ENCODE measurements at regions not wholly inside any gene's neighbourhood (a gene's known extent, or its start where the extent isn't known, plus 50 kb on each side); places are given as distances from the start of the nearest gene placed in this dataset.

GRCh38 chr13:59442461-59442860, 721.3 kb downstream of the DIAPH3 start:
- no peak overlapping the region for H3K27ac ChIP-seq
- no peaks in the 10 kb centered on the region for H3K27me3 ChIP-seq
- WGBS, 4 donors, result 51 to 65% (median 57%) methylated on average over 4 of the region's 4 CpGs
- no peak overlapping the region for H3K4me3 ChIP-seq
- no peak for TF ChIP-seq POLR2A (IDR thresholded peaks at IDR 0.05)
- TF ChIP-seq, protein P1, sequence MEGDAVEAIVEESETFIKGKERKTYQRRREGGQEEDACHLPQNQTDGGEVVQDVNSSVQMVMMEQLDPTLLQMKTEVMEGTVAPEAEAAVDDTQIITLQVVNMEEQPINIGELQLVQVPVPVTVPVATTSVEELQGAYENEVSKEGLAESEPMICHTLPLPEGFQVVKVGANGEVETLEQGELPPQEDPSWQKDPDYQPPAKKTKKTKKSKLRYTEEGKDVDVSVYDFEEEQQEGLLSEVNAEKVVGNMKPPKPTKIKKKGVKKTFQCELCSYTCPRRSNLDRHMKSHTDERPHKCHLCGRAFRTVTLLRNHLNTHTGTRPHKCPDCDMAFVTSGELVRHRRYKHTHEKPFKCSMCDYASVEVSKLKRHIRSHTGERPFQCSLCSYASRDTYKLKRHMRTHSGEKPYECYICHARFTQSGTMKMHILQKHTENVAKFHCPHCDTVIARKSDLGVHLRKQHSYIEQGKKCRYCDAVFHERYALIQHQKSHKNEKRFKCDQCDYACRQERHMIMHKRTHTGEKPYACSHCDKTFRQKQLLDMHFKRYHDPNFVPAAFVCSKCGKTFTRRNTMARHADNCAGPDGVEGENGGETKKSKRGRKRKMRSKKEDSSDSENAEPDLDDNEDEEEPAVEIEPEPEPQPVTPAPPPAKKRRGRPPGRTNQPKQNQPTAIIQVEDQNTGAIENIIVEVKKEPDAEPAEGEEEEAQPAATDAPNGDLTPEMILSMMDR (IDR thresholded peaks at IDR 0.05), result no peak
- intact Hi-C loops (cut with DNase I), result loop anchor here in 1 of 10 donors (5.0 kb wide), 1 partner anchor 45 kb away; no protein-coding TSS in a partner anchor
- H3K4me1 ChIP-seq, result peaks cover 0 to 5% (median 0%) of the 10 kb centered on the region in 12 donors
- no peak for ATAC-seq
- DNase-seq, result no peak
- H3K9me3 ChIP-seq, result no peaks in the 10 kb centered on the region
- H3K36me3 ChIP-seq, result no peaks in the 10 kb centered on the region

GRCh38 chr13:59442944-59443486, 720.7 kb downstream of the DIAPH3 start:
- intact Hi-C loops (cut with DNase I), result loop anchor here in 1 of 10 donors (5.0 kb wide), 1 partner anchor 46 kb away; no protein-coding TSS in a partner anchor
- no peaks in the 10 kb centered on the region for H3K36me3 ChIP-seq

DNA sequence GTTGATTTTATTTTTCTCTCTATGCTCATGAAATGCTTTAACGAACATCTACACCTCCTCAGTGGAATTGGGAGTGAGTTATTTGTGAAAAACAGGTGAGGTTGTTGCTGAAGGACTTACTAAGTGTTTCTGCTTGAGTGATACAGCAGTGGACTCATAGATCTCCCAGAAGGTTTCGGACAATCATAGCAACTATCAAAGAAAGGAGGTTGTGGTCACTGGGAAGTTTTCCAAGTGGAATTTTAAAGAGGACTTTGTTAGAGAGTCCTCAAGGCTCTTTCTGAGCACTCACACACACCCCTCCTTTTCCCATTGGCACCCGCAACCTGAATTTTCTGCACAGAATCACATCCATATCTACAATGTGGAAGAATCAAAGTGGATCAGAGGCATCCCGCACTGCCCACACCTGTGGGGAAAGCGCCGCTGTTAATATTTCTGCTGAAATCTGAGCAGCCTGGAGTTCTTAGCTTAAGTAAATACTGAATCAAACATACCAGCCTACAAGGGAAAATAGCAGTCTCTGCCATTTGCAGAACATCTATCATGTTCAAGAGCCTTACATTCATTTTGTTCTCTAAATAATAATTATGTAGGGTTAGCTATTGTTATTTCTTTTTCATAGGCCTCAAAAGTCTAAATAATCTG, 719.4 kb downstream of the DIAPH3 start:
- Histone ChIP-seq H3K27ac (peak overlapping the region in 2 of 12 donors; percentile 35 to 49), H3K4me3 (no peak overlapping the region), H3K9me3 (no peaks in the 10 kb centered on the region), H3K27me3 (no peaks in the 10 kb centered on the region), H3K36me3 (no peaks in the 10 kb centered on the region), H3K4me1 (peaks cover 0 to 7% (median 0%) of the 10 kb centered on the region in 12 donors)
- TF ChIP-seq POLR2A (IDR thresholded peaks at IDR 0.05), result no peak
- TF ChIP-seq, protein P1 (IDR thresholded peaks at IDR 0.05), result no peak
- intact Hi-C loops (cut with DNase I), result loop anchor here in 1 of 10 donors (5.0 kb wide), 1 partner anchor 47 kb away; no protein-coding TSS in a partner anchor
- peak in 1 of 4 donors; percentile 26 for ATAC-seq
- WGBS, 4 donors, result 75 to 95% (median 77%) methylated on average over 6 of the region's 6 CpGs
- DNase-seq, result no peak

More at GRCh38 chr13:59442944-59443486, 720.7 kb downstream of the DIAPH3 start:
- ATAC-seq, result no peak
- no peaks in the 10 kb centered on the region for H3K27me3 ChIP-seq
- TF ChIP-seq, protein P1 (IDR thresholded peaks at IDR 0.05), result no peak
- TF ChIP-seq POLR2A (IDR thresholded peaks at IDR 0.05), result no peak
- WGBS, 4 donors, result 53 to 60% (median 57%) methylated on average over 6 of the region's 6 CpGs
- H3K27ac ChIP-seq, result no peak overlapping the region
- H3K4me3 ChIP-seq, result no peak overlapping the region
- peaks cover 0 to 7% (median 0%) of the 10 kb centered on the region in 12 donors for H3K4me1 ChIP-seq
- no peak for DNase-seq
- no peaks in the 10 kb centered on the region for H3K9me3 ChIP-seq

- H3K4me1 ChIP-seq, result peaks cover 0 to 7% (median 0%) of the 10 kb centered on the region in 12 donors
- WGBS, 4 donors, result 77 to 93% (median 82%) methylated on average over 2 of the region's 2 CpGs
- H3K4me3 ChIP-seq, result no peak overlapping the region
- H3K27me3 ChIP-seq, result no peaks in the 10 kb centered on the region
- DNase-seq (no peak), ATAC-seq (no peak)
- no peak overlapping the region for H3K27ac ChIP-seq
- TF ChIP-seq POLR2A (IDR thresholded peaks at IDR 0.05), result no peak
- TF ChIP-seq, protein P1 (IDR thresholded peaks at IDR 0.05), result no peak
- no peaks in the 10 kb centered on the region for H3K9me3 ChIP-seq
- intact Hi-C loops (cut with DNase I), result no loop called here
- no peaks in the 10 kb centered on the region for H3K36me3 ChIP-seq
Observed at GRCh38 chr13:59445812-59446211, 717.9 kb downstream of the DIAPH3 start.

Measured in heart left ventricle (tissue), 16 donors.